OCI-LY3 (cell line): ENCODE measurements at regions not wholly inside any gene's neighbourhood (a gene's known extent, or its start where the extent isn't known, plus 50 kb on each side); places are given as distances from the start of the nearest gene placed in this dataset.

ENCODE experiments used
- H2AFZ ChIP-seq: fragments of 200-600, 300-600 bp; shearing (Covaris generic); 2 replicates; pipeline ENCODE4 v1.6.0; 2014; ENCODE audit warnings: antibody characterized with exemption, low read depth, low read length
- H3K27ac ChIP-seq: fragments of 200-600, 300-600 bp; sonication (generic); 2 replicates; pipeline ENCODE4 v1.5.1; 2014; ENCODE audit warnings: mild to moderate bottlenecking, low read length, moderate library complexity, mixed read lengths
- H3K27me3 ChIP-seq: fragments of 200-600, 300-600 bp; sonication (generic); 2 replicates; pipeline ENCODE4 v1.6.1; 2014; ENCODE audit warnings: low read depth, low read length, mixed read lengths
- H3K36me3 ChIP-seq: fragments of 200-600, 300-600 bp; sonication (generic); replicated peaks from 2 replicates; pipeline ENCODE3; 2014; ENCODE audit warnings: low read depth, low read length, mixed read lengths
- H3K4me1 ChIP-seq: fragments of 300-600, 200-600 bp; sonication (generic); 2 replicates; pipeline ENCODE4 v1.6.1; 2014; ENCODE audit warnings: low read length, mixed read lengths
- H3K4me2 ChIP-seq: fragments of 200-600, 300-600 bp; sonication (generic); 2 replicates; pipeline ENCODE4 v1.6.1; 2014; ENCODE audit warnings: low read length, mixed read lengths
- H3K4me3 ChIP-seq: fragments of 300-600, 200-600 bp; sonication (generic); 2 replicates; pipeline ENCODE4 v1.5.1; 2014; ENCODE audit warnings: antibody characterized with exemption, mild to moderate bottlenecking, low read length, moderate library complexity
- H3K79me2 ChIP-seq: fragments of 300-600, 200-600 bp; shearing (Covaris generic); 2 replicates; pipeline ENCODE4 v1.6.1; 2014; ENCODE audit warnings: mild to moderate bottlenecking, low read length, mixed read lengths
- H3K9ac ChIP-seq: fragments of 300-600, 200-600 bp; shearing (Covaris generic); 2 replicates; pipeline ENCODE4 v1.6.0; 2014; ENCODE audit warnings: mild to moderate bottlenecking, low read length, moderate library complexity
- H3K9me3 ChIP-seq: fragments of 200-600, 300-600 bp; shearing (Covaris generic); 2 replicates; pipeline ENCODE4 v1.6.1; 2014; ENCODE audit warnings: low read length, mixed read lengths; ENCODE audit not compliant: insufficient read depth
- H4K20me1 ChIP-seq: fragments of 200-600, 300-600 bp; sonication (generic); 2 replicates; pipeline ENCODE4 v1.6.1; 2016; ENCODE audit warnings: low read length, mixed read lengths; ENCODE audit not compliant: insufficient read depth
- CTCF ChIP-seq: fragments of 200-600, 300-600 bp; sonication (generic); IDR thresholded peaks from 2 replicates; pipeline ENCODE4 v1.5.1; 2014; ENCODE audit warnings: antibody characterized with exemption, low read length, low read depth
- EZH2phosphoT487 ChIP-seq: fragments of 200-600 bp; shearing (Covaris generic); IDR thresholded peaks from 2 replicates; pipeline ENCODE4 v1.6.1; 2018; ENCODE audit warnings: antibody characterized with exemption, mixed run types, low read depth

GRCh38 chr1:30316056-30316455 is 407.3 kb downstream of the MATN1 start:
- H3K27me3 ChIP-seq: no peaks in the 10 kb centered on the region
- H3K79me2 ChIP-seq: no peaks in the 10 kb centered on the region
- no peak for TF ChIP-seq EZH2phosphoT487
- TF ChIP-seq CTCF: no peak
- no peak overlapping the region for H3K4me3 ChIP-seq
- H3K9ac ChIP-seq: no peak overlapping the region
- no peak overlapping the region for H2AFZ ChIP-seq
- no peaks in the 10 kb centered on the region for H3K9me3 ChIP-seq
- no peaks in the 10 kb centered on the region for H4K20me1 ChIP-seq
- no peak overlapping the region for H3K27ac ChIP-seq
- H3K4me1 ChIP-seq: no peaks in the 10 kb centered on the region
- no peak overlapping the region for H3K4me2 ChIP-seq
- no peaks in the 10 kb centered on the region for H3K36me3 ChIP-seq

GRCh38 chr1:30315185-30315960 is 408.0 kb downstream of the MATN1 start:
- Histone ChIP-seq H3K27ac (no peak overlapping the region), H3K27me3 (no peaks in the 10 kb centered on the region), H3K4me2 (no peak overlapping the region), H3K9ac (no peak overlapping the region), H3K4me3 (no peak overlapping the region), H3K9me3 (no peaks in the 10 kb centered on the region), H3K36me3 (no peaks in the 10 kb centered on the region), H2AFZ (no peak overlapping the region), H3K4me1 (no peaks in the 10 kb centered on the region), H3K79me2 (no peaks in the 10 kb centered on the region), H4K20me1 (no peaks in the 10 kb centered on the region)
- no peak for TF ChIP-seq EZH2phosphoT487
- TF ChIP-seq CTCF: no peak

- Histone ChIP-seq H3K36me3 (no peaks in the 10 kb centered on the region), H3K27me3 (no peaks in the 10 kb centered on the region), H2AFZ (no peak overlapping the region), H3K79me2 (no peaks in the 10 kb centered on the region), H3K4me3 (no peak overlapping the region), H3K9me3 (no peaks in the 10 kb centered on the region), H3K27ac (no peak overlapping the region), H3K4me1 (no peaks in the 10 kb centered on the region), H4K20me1 (no peaks in the 10 kb centered on the region), H3K9ac (no peak overlapping the region), H3K4me2 (no peak overlapping the region)
- no peak for TF ChIP-seq EZH2phosphoT487
- no peak for TF ChIP-seq CTCF
These were observed 408.8 kb downstream of the MATN1 start for GRCh38 chr1:30314591-30314990.

GRCh38 chr1:30313584-30313983 is 409.8 kb downstream of the MATN1 start:
- no peak overlapping the region for H3K27ac ChIP-seq
- no peaks in the 10 kb centered on the region for H3K36me3 ChIP-seq
- no peaks in the 10 kb centered on the region for H3K27me3 ChIP-seq
- no peak overlapping the region for H3K9ac ChIP-seq
- no peaks in the 10 kb centered on the region for H3K79me2 ChIP-seq
- no peaks in the 10 kb centered on the region for H3K4me1 ChIP-seq
- no peak overlapping the region for H3K4me3 ChIP-seq
- TF ChIP-seq EZH2phosphoT487 (no peak), CTCF (no peak)
- H4K20me1 ChIP-seq: no peaks in the 10 kb centered on the region
- H2AFZ ChIP-seq: no peak overlapping the region
- H3K9me3 ChIP-seq: no peaks in the 10 kb centered on the region
- no peak overlapping the region for H3K4me2 ChIP-seq
